NCI-H510A treated with DMSO at 0.1 percent for 48 hours (cell line): ENCODE measurements at regions not wholly inside any gene's neighbourhood (a gene's known extent, or its start where the extent isn't known, plus 50 kb on each side); places are given as distances from the start of the nearest gene placed in this dataset.

Experiments used
- DNase-seq: peaks from one replicate; lab custom pipeline; 2025; lab: John Stamatoyannopoulos, UW

- DNase-seq: no peak
Observed at GRCh38 chr11:20311444-20311843, 52.1 kb upstream of the HTATIP2 start.

GRCh38 chr11:20310596-20311394 lies 52.7 kb upstream of the HTATIP2 start:
- DNase-seq: no peak

- DNase-seq: peak; percentile 7
Observed at GRCh38 chr11:20310137-20310536, 53.4 kb upstream of the HTATIP2 start.

- no peak for DNase-seq
Observed at GRCh38 chr11:20309231-20310025, 54.1 kb upstream of the HTATIP2 start.

- DNase-seq: no peak
Observed at GRCh38 chr11:20308601-20309000, 54.9 kb upstream of the HTATIP2 start.

GRCh38 chr11:20303391-20303965 lies 60.0 kb upstream of the HTATIP2 start:
- DNase-seq: no peak

- DNase-seq: no peak
Observed at GRCh38 chr11:20293992-20294391, 69.5 kb upstream of the HTATIP2 start.

- no peak for DNase-seq
Observed at GRCh38 chr11:20293531-20293930, 70.0 kb upstream of the HTATIP2 start.

GRCh38 chr11:20289732-20290131 lies 73.8 kb upstream of the HTATIP2 start:
- no peak for DNase-seq

GRCh38 chr11:20283475-20283874 lies 80.0 kb upstream of the HTATIP2 start:
- DNase-seq: no peak

GRCh38 chr11:20278727-20279126 lies 84.8 kb upstream of the HTATIP2 start:
- DNase-seq: no peak

GRCh38 chr11:20277014-20277413 lies 86.5 kb upstream of the HTATIP2 start:
- no peak for DNase-seq

- no peak for DNase-seq
Observed at GRCh38 chr11:20275987-20276965, 87.2 kb upstream of the HTATIP2 start.

GRCh38 chr11:20274031-20274430 lies 89.5 kb upstream of the HTATIP2 start:
- peak; percentile 16 for DNase-seq

GRCh38 chr11:20261526-20261925 lies 101.3 kb upstream of the DBX1 start:
- DNase-seq: no peak

GRCh38 chr11:20260307-20260706 lies 100.0 kb upstream of the DBX1 start:
- no peak for DNase-seq

GRCh38 chr11:20259506-20259905 lies 99.2 kb upstream of the DBX1 start:
- no peak for DNase-seq

- DNase-seq: no peak
Observed at GRCh38 chr11:20258376-20258895, 98.2 kb upstream of the DBX1 start.

GRCh38 chr11:20256925-20257324 lies 96.7 kb upstream of the DBX1 start:
- DNase-seq: no peak

- no peak for DNase-seq
Observed at GRCh38 chr11:20253796-20254195, 93.5 kb upstream of the DBX1 start.

GRCh38 chr11:20251496-20251895 lies 91.2 kb upstream of the DBX1 start:
- no peak for DNase-seq
